ENCODE measurements at regions not wholly inside any gene's neighbourhood (a gene's known extent, or its start where the extent isn't known, plus 50 kb on each side); places are given as distances from the start of the nearest gene placed in this dataset.

DNA sequence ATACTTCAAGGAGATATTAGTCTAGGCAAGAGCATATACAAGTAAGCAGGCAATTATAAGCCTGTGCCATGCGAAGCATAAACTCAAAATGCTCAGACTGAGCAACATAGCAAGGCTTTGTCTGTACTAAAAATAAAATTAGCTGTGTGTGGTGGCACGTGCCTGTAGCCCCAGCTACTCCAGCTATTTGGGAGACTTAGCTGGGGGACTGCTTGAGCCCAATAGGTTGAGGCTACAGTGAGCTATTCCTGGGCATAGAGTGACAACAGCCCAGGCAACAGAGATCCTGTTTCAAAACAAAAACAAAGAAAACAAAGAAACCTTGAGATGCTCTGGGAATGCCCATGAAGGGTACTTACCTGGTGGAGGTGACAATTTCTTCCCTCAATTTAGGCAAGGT lies 130.5 kb upstream of the ZNF608 start:
- 91% methylated on average over 2 of the region's 2 CpGs for WGBS
- TF ChIP-seq FOXA2 (IDR thresholded peaks at IDR 0.05) (no peak), RXRA (IDR thresholded peaks at IDR 0.05) (no peak), HNF4A (conservative IDR thresholded peaks at IDR 0.05) (no peak), NR2F2 (IDR thresholded peaks at IDR 0.05) (no peak), TAF1 (conservative IDR thresholded peaks at IDR 0.05) (no peak), SP1 (IDR thresholded peaks at IDR 0.05) (no peak), RAD21 (IDR thresholded peaks at IDR 0.05) (no peak), FOXA1 (IDR thresholded peaks at IDR 0.05) (no peak), YY1 (IDR thresholded peaks at IDR 0.05) (no peak), EGR1 (IDR thresholded peaks at IDR 0.05; ENCODE audit: low read depth in 2 of 2) (no peak), JUND (IDR thresholded peaks at IDR 0.05) (no peak)
- TF ChIP-seq, protein P1, sequence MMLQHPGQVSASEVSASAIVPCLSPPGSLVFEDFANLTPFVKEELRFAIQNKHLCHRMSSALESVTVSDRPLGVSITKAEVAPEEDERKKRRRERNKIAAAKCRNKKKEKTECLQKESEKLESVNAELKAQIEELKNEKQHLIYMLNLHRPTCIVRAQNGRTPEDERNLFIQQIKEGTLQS (IDR thresholded peaks at IDR 0.05) = no peak
- no peak for DNase-seq (ENCODE audit: low spot score)

DNA sequence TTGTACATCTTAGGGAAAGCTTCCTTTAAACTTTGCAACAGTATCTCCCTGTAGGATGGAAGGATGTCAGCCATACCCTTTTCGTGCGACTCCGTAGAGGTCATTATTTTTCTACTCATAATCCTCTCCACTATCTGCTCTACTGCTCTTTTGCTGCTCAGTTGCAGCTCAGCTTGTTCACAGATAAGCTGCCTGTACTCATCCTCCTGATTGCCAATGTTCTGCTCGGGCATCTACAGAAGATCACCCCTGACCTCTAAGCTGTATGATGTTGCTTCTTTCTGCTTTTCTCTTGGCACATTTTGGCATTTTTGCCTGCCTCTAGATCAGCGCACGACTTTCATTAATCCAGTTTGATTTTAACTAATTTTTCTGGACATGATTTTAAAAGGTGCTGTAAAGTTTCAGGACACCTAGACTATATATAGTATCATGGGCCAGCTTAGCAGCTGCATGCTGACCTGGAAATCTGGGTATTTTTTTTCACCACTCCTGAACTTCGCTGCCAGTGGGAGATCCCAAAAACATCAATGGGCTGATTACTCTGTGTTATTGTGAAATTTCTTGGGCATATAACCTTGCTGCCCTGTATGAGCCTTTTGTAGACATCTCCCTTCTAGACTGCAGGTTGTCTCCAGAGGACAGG lies 131.2 kb upstream of the ZNF608 start:
- no peaks in the 10 kb centered on the region for H3K36me3 ChIP-seq (ENCODE audit: control insufficient read depth in 4 of 4, insufficient read depth in 3 of 4, low read depth in 1 of 4, low read length in 3 of 4)
- no peak for DNase-seq (ENCODE audit: low spot score)
- no peaks in the 10 kb centered on the region for H3K4me1 ChIP-seq (ENCODE audit: control insufficient read depth in 4 of 4, insufficient read depth in 4 of 4, low read length in 3 of 4)
- no peak overlapping the region for H3K9ac ChIP-seq (ENCODE audit: low read depth in 1 of 2, low read length in 2 of 2)
- H3K27ac ChIP-seq (ENCODE audit: low read depth in 1 of 2, low read length in 2 of 2) = no peak overlapping the region
- WGBS = 89% methylated on average over 7 of the region's 7 CpGs
- H3K9me3 ChIP-seq (ENCODE audit: control insufficient read depth in 4 of 4, low read length in 3 of 4) = no peaks in the 10 kb centered on the region
- no peak overlapping the region for H3K4me3 ChIP-seq (ENCODE audit: low read depth in 1 of 3, low read length in 3 of 3)
- no peaks in the 10 kb centered on the region for H3K27me3 ChIP-seq (ENCODE audit: control insufficient read depth in 4 of 4, insufficient read depth in 4 of 4, low read length in 3 of 4)
- TF ChIP-seq FOXA2 (IDR thresholded peaks at IDR 0.05) (no peak), GABPA (IDR thresholded peaks at IDR 0.05 in 1 of 2, conservative IDR thresholded peaks at IDR 0.05 in 1 of 2) (no peak), TAF1 (conservative IDR thresholded peaks at IDR 0.05) (no peak), RXRA (IDR thresholded peaks at IDR 0.05) (no peak), SP1 (IDR thresholded peaks at IDR 0.05) (no peak), YY1 (IDR thresholded peaks at IDR 0.05) (no peak), FOXA1 (IDR thresholded peaks at IDR 0.05) (no peak), EGR1 (IDR thresholded peaks at IDR 0.05; ENCODE audit: low read depth in 2 of 2) (no peak), HNF4G (IDR thresholded peaks at IDR 0.05) (no peak), NR2F2 (IDR thresholded peaks at IDR 0.05) (no peak), JUND (IDR thresholded peaks at IDR 0.05) (no peak), RAD21 (IDR thresholded peaks at IDR 0.05) (no peak)
- TF ChIP-seq, protein P2, sequence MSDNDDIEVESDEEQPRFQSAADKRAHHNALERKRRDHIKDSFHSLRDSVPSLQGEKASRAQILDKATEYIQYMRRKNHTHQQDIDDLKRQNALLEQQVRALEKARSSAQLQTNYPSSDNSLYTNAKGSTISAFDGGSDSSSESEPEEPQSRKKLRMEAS (IDR thresholded peaks at IDR 0.05) = no peak
- TF ChIP-seq, protein P3, sequence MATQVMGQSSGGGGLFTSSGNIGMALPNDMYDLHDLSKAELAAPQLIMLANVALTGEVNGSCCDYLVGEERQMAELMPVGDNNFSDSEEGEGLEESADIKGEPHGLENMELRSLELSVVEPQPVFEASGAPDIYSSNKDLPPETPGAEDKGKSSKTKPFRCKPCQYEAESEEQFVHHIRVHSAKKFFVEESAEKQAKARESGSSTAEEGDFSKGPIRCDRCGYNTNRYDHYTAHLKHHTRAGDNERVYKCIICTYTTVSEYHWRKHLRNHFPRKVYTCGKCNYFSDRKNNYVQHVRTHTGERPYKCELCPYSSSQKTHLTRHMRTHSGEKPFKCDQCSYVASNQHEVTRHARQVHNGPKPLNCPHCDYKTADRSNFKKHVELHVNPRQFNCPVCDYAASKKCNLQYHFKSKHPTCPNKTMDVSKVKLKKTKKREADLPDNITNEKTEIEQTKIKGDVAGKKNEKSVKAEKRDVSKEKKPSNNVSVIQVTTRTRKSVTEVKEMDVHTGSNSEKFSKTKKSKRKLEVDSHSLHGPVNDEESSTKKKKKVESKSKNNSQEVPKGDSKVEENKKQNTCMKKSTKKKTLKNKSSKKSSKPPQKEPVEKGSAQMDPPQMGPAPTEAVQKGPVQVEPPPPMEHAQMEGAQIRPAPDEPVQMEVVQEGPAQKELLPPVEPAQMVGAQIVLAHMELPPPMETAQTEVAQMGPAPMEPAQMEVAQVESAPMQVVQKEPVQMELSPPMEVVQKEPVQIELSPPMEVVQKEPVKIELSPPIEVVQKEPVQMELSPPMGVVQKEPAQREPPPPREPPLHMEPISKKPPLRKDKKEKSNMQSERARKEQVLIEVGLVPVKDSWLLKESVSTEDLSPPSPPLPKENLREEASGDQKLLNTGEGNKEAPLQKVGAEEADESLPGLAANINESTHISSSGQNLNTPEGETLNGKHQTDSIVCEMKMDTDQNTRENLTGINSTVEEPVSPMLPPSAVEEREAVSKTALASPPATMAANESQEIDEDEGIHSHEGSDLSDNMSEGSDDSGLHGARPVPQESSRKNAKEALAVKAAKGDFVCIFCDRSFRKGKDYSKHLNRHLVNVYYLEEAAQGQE (IDR thresholded peaks at IDR 0.05) = no peak
- TF ChIP-seq, protein P1 (IDR thresholded peaks at IDR 0.05) = no peak
- TF ChIP-seq, protein P4, sequence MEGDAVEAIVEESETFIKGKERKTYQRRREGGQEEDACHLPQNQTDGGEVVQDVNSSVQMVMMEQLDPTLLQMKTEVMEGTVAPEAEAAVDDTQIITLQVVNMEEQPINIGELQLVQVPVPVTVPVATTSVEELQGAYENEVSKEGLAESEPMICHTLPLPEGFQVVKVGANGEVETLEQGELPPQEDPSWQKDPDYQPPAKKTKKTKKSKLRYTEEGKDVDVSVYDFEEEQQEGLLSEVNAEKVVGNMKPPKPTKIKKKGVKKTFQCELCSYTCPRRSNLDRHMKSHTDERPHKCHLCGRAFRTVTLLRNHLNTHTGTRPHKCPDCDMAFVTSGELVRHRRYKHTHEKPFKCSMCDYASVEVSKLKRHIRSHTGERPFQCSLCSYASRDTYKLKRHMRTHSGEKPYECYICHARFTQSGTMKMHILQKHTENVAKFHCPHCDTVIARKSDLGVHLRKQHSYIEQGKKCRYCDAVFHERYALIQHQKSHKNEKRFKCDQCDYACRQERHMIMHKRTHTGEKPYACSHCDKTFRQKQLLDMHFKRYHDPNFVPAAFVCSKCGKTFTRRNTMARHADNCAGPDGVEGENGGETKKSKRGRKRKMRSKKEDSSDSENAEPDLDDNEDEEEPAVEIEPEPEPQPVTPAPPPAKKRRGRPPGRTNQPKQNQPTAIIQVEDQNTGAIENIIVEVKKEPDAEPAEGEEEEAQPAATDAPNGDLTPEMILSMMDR (IDR thresholded peaks at IDR 0.05; ENCODE audit: low read depth, low read length, missing input control) = no peak
- TF ChIP-seq, protein P5, sequence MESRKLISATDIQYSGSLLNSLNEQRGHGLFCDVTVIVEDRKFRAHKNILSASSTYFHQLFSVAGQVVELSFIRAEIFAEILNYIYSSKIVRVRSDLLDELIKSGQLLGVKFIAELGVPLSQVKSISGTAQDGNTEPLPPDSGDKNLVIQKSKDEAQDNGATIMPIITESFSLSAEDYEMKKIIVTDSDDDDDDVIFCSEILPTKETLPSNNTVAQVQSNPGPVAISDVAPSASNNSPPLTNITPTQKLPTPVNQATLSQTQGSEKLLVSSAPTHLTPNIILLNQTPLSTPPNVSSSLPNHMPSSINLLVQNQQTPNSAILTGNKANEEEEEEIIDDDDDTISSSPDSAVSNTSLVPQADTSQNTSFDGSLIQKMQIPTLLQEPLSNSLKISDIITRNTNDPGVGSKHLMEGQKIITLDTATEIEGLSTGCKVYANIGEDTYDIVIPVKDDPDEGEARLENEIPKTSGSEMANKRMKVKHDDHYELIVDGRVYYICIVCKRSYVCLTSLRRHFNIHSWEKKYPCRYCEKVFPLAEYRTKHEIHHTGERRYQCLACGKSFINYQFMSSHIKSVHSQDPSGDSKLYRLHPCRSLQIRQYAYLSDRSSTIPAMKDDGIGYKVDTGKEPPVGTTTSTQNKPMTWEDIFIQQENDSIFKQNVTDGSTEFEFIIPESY (IDR thresholded peaks at IDR 0.05) = no peak

More for the DNA sequence above, 130.5 kb upstream of the ZNF608 start:
- H3K9ac ChIP-seq (ENCODE audit: low read depth in 1 of 2, low read length in 2 of 2) = no peak overlapping the region
- H3K9me3 ChIP-seq (ENCODE audit: control insufficient read depth in 4 of 4, low read length in 3 of 4) = no peaks in the 10 kb centered on the region
- H3K36me3 ChIP-seq (ENCODE audit: control insufficient read depth in 4 of 4, insufficient read depth in 3 of 4, low read depth in 1 of 4, low read length in 3 of 4) = no peaks in the 10 kb centered on the region
- no peaks in the 10 kb centered on the region for H3K4me1 ChIP-seq (ENCODE audit: control insufficient read depth in 4 of 4, insufficient read depth in 4 of 4, low read length in 3 of 4)
- no peak overlapping the region for H3K4me3 ChIP-seq (ENCODE audit: low read depth in 1 of 3, low read length in 3 of 3)
- no peaks in the 10 kb centered on the region for H3K27me3 ChIP-seq (ENCODE audit: control insufficient read depth in 4 of 4, insufficient read depth in 4 of 4, low read length in 3 of 4)
- H3K27ac ChIP-seq (ENCODE audit: low read depth in 1 of 2, low read length in 2 of 2) = no peak overlapping the region

Measured in liver (tissue), 8 donors.